Large intestine (tissue), 3 donors: ENCODE measurements at regions not wholly inside any gene's neighbourhood (a gene's known extent, or its start where the extent isn't known, plus 50 kb on each side); places are given as distances from the start of the nearest gene placed in this dataset.

Experiments
- DNase-seq, 2 donors: peaks; one replicate each; pipeline versions ENCODE4 v3.0.0 to v3.0.0-alpha.2; 2013
- H3K27ac ChIP-seq: one replicate; pipeline ENCODE4 v1.5.1; 2013; ENCODE audit warnings: low read length
- H3K27me3 ChIP-seq: 2 replicates; pipeline ENCODE4 v1.6.1; 2013; ENCODE audit warnings: low read length; ENCODE audit not compliant: control insufficient read depth, insufficient read depth
- H3K36me3 ChIP-seq: 2 replicates; pipeline ENCODE4 v1.6.1; 2013; ENCODE audit warnings: low read length; ENCODE audit not compliant: control insufficient read depth, insufficient read depth
- H3K4me1 ChIP-seq: one replicate; pipeline ENCODE4 v1.6.1; 2013; ENCODE audit warnings: low read length; ENCODE audit not compliant: control insufficient read depth, insufficient read depth
- H3K4me3 ChIP-seq: one replicate; pipeline ENCODE4 v1.5.1; 2013; ENCODE audit warnings: low read length
- H3K9me3 ChIP-seq: one replicate; pipeline ENCODE4 v1.6.1; 2013; ENCODE audit warnings: mild to moderate bottlenecking, low read depth, low read length, moderate library complexity; ENCODE audit not compliant: control insufficient read depth
- WGBS: methylation state at CpG from one replicate; pipeline ENCODE4 v1.1.5; 2013; ENCODE audit warnings: low lambda C conversion rate; ENCODE audit not compliant: insufficient coverage; 5-methylcytosine and 5-hydroxymethylcytosine counted together

DNA sequence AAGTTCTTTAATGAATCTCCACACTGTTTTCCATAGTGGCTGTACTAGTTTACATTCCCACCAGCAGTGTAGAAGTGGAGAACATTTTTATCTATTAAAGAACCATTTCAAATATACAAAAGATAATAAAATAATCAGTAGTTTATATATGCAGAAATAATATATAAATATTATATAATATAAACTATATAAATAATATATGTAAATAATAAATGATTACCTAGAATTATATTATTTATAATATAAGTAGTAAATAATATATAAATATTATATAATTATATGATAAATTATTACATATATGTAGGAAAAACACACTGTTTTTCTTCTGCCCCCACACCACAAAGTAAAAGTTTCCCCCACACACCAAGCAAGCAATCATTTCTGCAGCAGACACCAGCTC lies 83.5 kb upstream of the NEUROD6 start:
- no peak for DNase-seq
- Histone ChIP-seq H3K27me3 (no peaks in the 10 kb centered on the region), H3K4me3 (no peak overlapping the region), H3K4me1 (no peaks in the 10 kb centered on the region), H3K9me3 (no peaks in the 10 kb centered on the region), H3K27ac (no peak overlapping the region), H3K36me3 (no peaks in the 10 kb centered on the region)

DNA sequence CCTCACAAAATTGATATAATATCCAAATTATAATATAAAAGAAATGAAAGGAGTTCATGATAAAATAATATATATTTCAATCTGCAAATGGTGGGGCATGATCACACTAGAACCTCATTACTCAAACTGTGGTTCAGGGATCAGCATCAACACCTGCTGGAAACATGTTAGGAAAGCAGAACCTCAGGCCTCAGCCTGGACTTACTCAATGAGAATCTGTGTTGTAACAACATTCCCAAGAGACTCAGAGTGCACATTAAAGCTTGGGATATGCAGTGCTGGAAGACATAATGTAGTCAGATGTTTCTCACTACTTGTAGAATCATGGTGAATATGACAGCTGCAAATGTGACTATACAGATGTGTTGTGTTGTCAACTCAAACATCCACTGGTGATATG lies 81.7 kb upstream of the ITPRID1 start:
- Histone ChIP-seq H3K27me3 (no peaks in the 10 kb centered on the region), H3K36me3 (no peaks in the 10 kb centered on the region), H3K27ac (no peak overlapping the region), H3K9me3 (no peaks in the 10 kb centered on the region), H3K4me1 (no peaks in the 10 kb centered on the region), H3K4me3 (no peak overlapping the region)
- DNase-seq = no peak

DNA sequence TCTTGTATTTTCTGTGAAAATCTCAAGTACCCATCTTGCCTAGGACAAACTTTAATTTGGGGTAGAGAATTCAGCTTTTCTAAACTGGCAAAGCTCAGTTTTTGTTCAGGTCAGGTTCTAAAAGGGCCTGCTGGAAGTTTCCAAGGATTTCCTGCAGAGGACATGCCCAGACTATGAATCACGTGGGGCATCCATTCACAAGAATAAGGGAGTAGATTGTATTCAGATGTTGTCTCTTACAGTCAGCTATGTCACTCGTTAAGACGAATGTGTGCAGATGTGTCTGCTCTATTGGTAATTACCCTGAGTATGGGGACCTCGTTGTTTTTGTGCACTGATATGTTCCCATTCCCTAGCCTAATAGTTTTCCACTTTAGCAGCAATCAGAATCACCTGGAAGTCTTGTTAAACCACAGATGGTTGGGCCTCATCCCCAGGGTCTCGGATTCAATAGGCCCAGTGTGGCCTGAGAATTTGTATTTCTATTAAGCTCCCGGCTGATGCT lies 81.0 kb upstream of the ITPRID1 start:
- H3K4me3 ChIP-seq = no peak overlapping the region
- H3K27me3 ChIP-seq = no peaks in the 10 kb centered on the region
- no peak overlapping the region for H3K27ac ChIP-seq
- H3K9me3 ChIP-seq = no peaks in the 10 kb centered on the region
- H3K36me3 ChIP-seq = no peaks in the 10 kb centered on the region
- WGBS = no CpG with 5 or more reads among the region's 6 CpGs
- DNase-seq = no peak
- H3K4me1 ChIP-seq = no peaks in the 10 kb centered on the region

DNA sequence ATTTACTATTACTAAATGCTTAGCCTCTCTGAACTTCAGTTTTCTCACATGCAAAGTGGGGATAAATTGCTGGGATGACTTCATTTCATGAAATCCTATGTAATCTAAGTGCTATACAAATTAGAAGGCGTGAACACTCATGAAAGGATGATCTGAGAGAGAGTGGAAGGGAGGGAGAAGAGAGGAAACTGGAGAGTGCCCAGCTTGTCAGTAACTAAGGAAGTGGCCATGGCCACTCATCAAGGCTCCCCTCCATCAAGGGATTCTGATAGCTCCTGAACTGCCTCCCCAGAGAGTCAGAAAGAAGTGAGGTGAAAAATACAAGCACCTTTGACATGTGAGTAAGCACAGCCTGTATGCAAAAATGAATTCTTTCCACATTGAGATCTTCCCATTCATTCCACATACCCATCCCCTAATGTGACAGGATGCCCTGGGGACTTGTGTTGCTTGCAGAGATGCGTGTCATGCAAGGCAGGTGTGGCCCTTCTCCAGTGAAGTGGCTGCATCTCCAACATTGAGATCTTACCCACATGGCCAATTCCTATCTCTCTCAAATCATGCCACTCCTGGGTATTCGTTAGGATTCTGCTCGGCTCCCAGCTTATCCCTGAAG lies 76.5 kb upstream of the ITPRID1 start:
- H3K36me3 ChIP-seq = no peaks in the 10 kb centered on the region
- 88% methylated on average over 1 of the region's 4 CpGs for WGBS

DNA sequence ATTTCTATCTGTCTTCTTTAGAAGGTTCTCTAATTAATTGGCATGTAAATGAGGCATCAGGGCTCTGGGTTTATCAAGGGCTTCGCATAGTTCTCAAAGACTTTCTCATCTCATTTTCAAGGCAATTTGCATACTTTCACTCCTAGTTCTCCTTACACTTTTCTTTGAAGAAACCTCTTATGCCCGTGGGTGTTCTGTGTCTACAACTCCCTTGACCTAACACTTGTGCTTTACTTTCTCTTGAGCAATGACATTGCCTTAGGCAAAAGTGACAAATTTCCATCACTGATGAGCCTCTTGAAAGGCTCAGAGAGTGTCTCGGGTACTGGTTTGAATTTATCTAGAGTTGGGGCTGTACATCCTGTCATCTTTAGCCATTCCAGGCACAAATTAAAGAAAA lies 74.7 kb upstream of the ITPRID1 start:
- no peaks in the 10 kb centered on the region for H3K36me3 ChIP-seq
- H3K27me3 ChIP-seq = no peaks in the 10 kb centered on the region
- no peak overlapping the region for H3K4me3 ChIP-seq
- no peaks in the 10 kb centered on the region for H3K9me3 ChIP-seq
- DNase-seq = no peak
- WGBS = 73% methylated on average over 3 of the region's 3 CpGs
- no peak overlapping the region for H3K27ac ChIP-seq
- H3K4me1 ChIP-seq = no peaks in the 10 kb centered on the region

More for the DNA sequence above, 76.5 kb upstream of the ITPRID1 start:
- Histone ChIP-seq H3K9me3 (no peaks in the 10 kb centered on the region), H3K27ac (no peak overlapping the region), H3K27me3 (no peaks in the 10 kb centered on the region), H3K4me3 (no peak overlapping the region), H3K4me1 (no peaks in the 10 kb centered on the region)
- DNase-seq = no peak

DNA sequence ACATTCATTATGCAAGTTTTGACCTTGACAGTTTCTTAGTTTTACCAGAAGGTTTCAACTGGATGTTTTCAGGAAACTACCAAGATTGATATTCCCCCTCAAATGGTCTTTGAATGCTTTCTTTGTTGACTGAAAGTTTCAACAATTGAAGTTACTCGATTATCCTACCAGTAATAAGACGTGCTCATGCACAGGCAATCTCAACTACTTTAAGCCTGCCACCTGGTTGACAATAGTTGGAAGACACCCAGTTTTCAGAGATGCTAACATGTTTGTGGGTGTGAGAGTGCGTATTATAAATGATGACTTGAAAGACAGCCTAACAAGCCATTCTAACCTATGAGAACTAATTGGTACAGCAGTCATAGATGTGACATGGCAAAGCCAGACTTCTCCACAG lies 73.4 kb upstream of the ITPRID1 start:
- WGBS = 85% methylated on average over 2 of the region's 3 CpGs
- no peaks in the 10 kb centered on the region for H3K27me3 ChIP-seq

DNA sequence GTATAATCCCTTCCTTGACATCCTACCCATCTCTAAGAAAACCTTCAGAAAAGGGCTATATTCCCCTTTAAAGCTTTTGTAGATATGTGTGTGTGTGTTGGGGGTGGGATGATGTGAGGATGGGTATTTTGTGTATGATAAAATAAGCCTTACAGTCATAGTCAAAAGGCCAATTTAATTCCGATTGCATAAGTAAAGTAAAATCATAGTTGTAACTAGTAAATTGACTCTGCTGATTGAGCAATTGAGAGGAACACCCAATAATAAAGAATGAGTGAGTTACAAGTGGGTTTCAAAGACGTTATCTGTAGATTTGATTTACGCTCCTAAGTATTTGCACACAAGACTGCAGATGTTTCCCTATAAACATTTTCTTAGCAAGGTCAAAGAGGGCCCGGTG lies 71.3 kb upstream of the ITPRID1 start:
- no peak overlapping the region for H3K4me3 ChIP-seq
- H3K27me3 ChIP-seq = no peaks in the 10 kb centered on the region
- H3K4me1 ChIP-seq = no peaks in the 10 kb centered on the region
- no peak overlapping the region for H3K27ac ChIP-seq
- no peaks in the 10 kb centered on the region for H3K36me3 ChIP-seq
- 27% methylated on average over 3 of the region's 4 CpGs for WGBS
- no peak for DNase-seq
- H3K9me3 ChIP-seq = no peaks in the 10 kb centered on the region

More for the DNA sequence above, 73.4 kb upstream of the ITPRID1 start:
- Histone ChIP-seq H3K36me3 (no peaks in the 10 kb centered on the region), H3K4me1 (no peaks in the 10 kb centered on the region), H3K4me3 (no peak overlapping the region), H3K9me3 (no peaks in the 10 kb centered on the region), H3K27ac (no peak overlapping the region)
- DNase-seq = no peak

DNA sequence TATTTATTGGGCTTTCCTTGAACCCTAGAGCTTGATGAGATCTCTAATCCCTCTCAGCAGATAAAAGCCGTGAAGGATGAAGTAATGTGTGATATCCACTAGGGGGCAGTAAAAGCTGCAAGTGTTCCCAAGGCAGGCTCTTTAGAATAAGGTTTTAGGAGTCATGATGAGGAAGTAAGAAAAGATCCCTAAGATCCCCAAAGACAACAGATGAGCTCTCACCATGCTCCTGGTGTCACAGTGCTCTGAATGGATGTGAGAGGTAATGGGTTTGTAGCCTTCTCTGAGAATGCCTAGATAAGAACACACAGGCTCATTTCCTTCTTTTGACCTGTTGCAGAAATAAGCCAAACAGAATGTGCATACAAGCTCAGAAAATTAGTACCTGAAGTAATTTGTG lies 70.4 kb upstream of the ITPRID1 start:
- DNase-seq = peak; percentile 38 to 42
- WGBS = no CpG with 5 or more reads among the region's 1 CpG
- H3K27me3 ChIP-seq = no peaks in the 10 kb centered on the region
- H3K4me3 ChIP-seq = no peak overlapping the region
- H3K27ac ChIP-seq = no peak overlapping the region
- H3K4me1 ChIP-seq = no peaks in the 10 kb centered on the region
- H3K36me3 ChIP-seq = no peaks in the 10 kb centered on the region
- H3K9me3 ChIP-seq = no peaks in the 10 kb centered on the region

DNA sequence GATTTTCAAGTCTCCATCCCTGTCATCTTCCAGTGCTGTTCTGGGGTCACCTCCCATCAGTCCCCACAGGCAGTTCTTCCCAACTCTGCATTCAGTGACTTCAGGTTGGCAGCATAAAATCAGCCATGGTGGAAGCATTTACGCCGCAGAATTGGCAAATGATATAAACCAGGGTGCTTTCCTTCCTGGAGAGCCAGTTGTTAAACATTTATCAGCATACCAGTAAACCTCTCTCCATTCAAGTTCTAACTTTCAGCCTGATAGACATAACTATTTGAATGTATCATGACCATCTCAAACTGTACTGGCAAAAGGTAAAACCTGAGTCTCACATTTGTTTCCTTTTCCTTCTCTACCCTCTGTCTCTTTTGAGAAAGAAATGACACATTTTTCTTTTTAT lies 69.7 kb upstream of the ITPRID1 start:
- Histone ChIP-seq H3K4me1 (no peaks in the 10 kb centered on the region), H3K9me3 (no peaks in the 10 kb centered on the region), H3K27me3 (no peaks in the 10 kb centered on the region), H3K27ac (no peak overlapping the region), H3K36me3 (no peaks in the 10 kb centered on the region), H3K4me3 (no peak overlapping the region)
- no peak for DNase-seq
- no CpG with 5 or more reads among the region's 2 CpGs for WGBS

DNA sequence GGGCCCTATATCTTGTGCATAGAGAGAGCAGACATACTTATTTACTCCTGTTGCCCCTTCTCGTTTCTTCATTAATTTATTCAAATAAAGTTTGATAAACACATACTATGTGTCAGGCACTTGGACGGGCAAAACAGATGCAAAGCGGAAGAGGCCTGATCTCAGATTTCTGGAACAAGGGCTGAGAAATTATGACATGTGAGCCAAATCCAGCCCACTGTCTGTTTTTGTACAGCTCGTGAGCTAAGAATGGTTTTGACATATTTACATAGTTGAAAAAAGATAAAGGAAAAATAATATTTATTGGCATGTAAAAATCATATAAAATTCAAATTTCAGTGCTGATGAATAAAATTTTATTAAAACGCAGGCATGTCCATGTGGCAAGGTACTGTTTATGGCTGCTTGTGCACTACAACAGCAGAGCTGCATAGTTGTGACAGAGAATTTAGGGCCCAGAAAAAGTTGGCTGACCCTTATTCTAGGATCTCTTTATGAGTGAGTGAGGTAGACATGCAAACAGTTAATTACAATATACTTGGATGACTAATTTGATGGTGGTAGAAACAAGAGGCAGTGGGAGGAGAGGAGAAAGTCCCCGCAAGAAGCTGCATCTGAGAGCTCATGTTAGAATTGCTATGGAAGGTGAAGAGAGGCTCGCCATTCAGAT lies 68.1 kb upstream of the ITPRID1 start:
- Histone ChIP-seq H3K27me3 (no peaks in the 10 kb centered on the region), H3K4me3 (no peak overlapping the region), H3K27ac (no peak overlapping the region), H3K4me1 (no peaks in the 10 kb centered on the region), H3K9me3 (no peaks in the 10 kb centered on the region), H3K36me3 (no peaks in the 10 kb centered on the region)
- 91% methylated on average over 4 of the region's 7 CpGs for WGBS
- DNase-seq = no peak

DNA sequence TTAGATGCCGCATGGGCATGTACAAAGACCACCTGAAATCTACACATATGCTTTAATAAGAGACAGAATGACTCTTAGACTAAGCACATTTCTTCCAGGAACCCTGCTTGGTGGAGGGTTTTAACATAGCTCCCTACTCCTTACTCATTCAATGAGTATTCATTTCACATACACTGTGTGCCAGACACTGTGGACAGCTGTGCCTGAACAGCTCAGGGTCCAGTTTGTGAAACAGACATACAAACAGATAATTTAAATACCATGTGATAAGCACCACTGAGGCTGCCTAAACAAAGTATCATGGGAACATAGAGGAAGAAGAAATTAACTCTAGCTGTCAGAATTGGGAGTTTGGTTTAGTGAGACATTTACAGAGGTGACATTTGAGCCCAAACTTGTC lies 65.2 kb upstream of the ITPRID1 start:
- Histone ChIP-seq H3K4me3 (no peak overlapping the region), H3K9me3 (no peaks in the 10 kb centered on the region), H3K27me3 (no peaks in the 10 kb centered on the region), H3K36me3 (no peaks in the 10 kb centered on the region), H3K27ac (no peak overlapping the region), H3K4me1 (no peaks in the 10 kb centered on the region)
- no CpG with 5 or more reads among the region's 1 CpG for WGBS
- DNase-seq = no peak
